ENCODE measurements at regions not wholly inside any gene's neighbourhood (a gene's known extent, or its start where the extent isn't known, plus 50 kb on each side); places are given as distances from the start of the nearest gene placed in this dataset.

GRCh38 chr4:13260513-13260912 lies 223.6 kb downstream of the RAB28 start (continued):
- TF ChIP-seq RFX5 (IDR thresholded peaks at IDR 0.05; ENCODE audit: low read length) (no peak), CHD2 (IDR thresholded peaks at IDR 0.05; ENCODE audit: low read length, partially characterized antibody) (no peak), MAX (IDR thresholded peaks at IDR 0.05; ENCODE audit: low read depth) (no peak), EP300 (IDR thresholded peaks at IDR 0.05; ENCODE audit: borderline replicate concordance in 1 of 2, low read depth in 1 of 2, low read length in 1 of 2) (no peak), TAF1 (IDR thresholded peaks at IDR 0.05; ENCODE audit: borderline replicate concordance, low read depth, low read length) (no peak), SMC3 (IDR thresholded peaks at IDR 0.05; ENCODE audit: low read depth, low read length) (no peak), NRF1 (IDR thresholded peaks at IDR 0.05; ENCODE audit: low read depth, low read length) (no peak), CTCF (IDR thresholded peaks at IDR 0.05) (no peak), POLR2AphosphoS5 (IDR thresholded peaks at IDR 0.05; ENCODE audit: low read depth, low read length) (no peak)

- CTCF ChIA-PET = no interaction called here
- TF ChIP-seq RAD21 (IDR thresholded peaks at IDR 0.05; ENCODE audit: low read length) (no peak), ZBTB33 (IDR thresholded peaks at IDR 0.05; ENCODE audit: borderline replicate concordance, low read depth) (no peak), FOSL2 (IDR thresholded peaks at IDR 0.05; ENCODE audit: borderline replicate concordance, low read depth) (no peak), TEAD4 (IDR thresholded peaks at IDR 0.05; ENCODE audit: borderline replicate concordance, insufficient read depth) (no peak), TAF1 (IDR thresholded peaks at IDR 0.05; ENCODE audit: borderline replicate concordance, low read depth, low read length) (no peak), GABPA (IDR thresholded peaks at IDR 0.05; ENCODE audit: low read depth) (no peak), REST (IDR thresholded peaks at IDR 0.05; ENCODE audit: low read depth, low read length) (no peak), USF2 (IDR thresholded peaks at IDR 0.05; ENCODE audit: borderline replicate concordance, low read depth, low read length) (no peak), SMC3 (IDR thresholded peaks at IDR 0.05; ENCODE audit: low read depth, low read length) (no peak), MEF2A (IDR thresholded peaks at IDR 0.05; ENCODE audit: borderline replicate concordance, low read depth) (no peak), NRF1 (IDR thresholded peaks at IDR 0.05; ENCODE audit: low read depth, low read length) (no peak), FOXM1 (IDR thresholded peaks at IDR 0.05; ENCODE audit: low read depth) (no peak), CHD2 (IDR thresholded peaks at IDR 0.05; ENCODE audit: low read length, partially characterized antibody) (no peak), YY1 (IDR thresholded peaks at IDR 0.05; ENCODE audit: low read depth) (no peak), EZH2phosphoT487 (IDR thresholded peaks at IDR 0.05; ENCODE audit: borderline replicate concordance, low read depth) (no peak), GATA2 (CRISPR knock-in tag; IDR thresholded peaks at IDR 0.05) (no peak)
Observed at GRCh38 chr4:13250263-13250662, 233.9 kb downstream of the RAB28 start.

More at GRCh38 chr4:13250263-13250662, 233.9 kb downstream of the RAB28 start:
- H3K9me2 ChIP-seq = no peaks in the 10 kb centered on the region
- H2AFZ ChIP-seq (ENCODE audit: low read depth) = no peak overlapping the region
- no peak for DNase-seq
- H3K79me2 ChIP-seq (ENCODE audit: insufficient read depth) = no peaks in the 10 kb centered on the region
- no peak overlapping the region for H3K4me3 ChIP-seq (ENCODE audit: low read depth in 2 of 2, low read length in 1 of 2)
- WGBS (ENCODE audit: low lambda C conversion rate) = 39% methylated on average over 3 of the region's 3 CpGs
- H4K20me1 ChIP-seq (ENCODE audit: insufficient read depth) = no peaks in the 10 kb centered on the region
- no peaks in the 10 kb centered on the region for H3K27me3 ChIP-seq (ENCODE audit: insufficient read depth)
- H3K9me3 ChIP-seq = 0 out of 2 replicates have a peak, but pooled peaks cover 6% of the 10 kb centered on the region
- no peaks in the 10 kb centered on the region for H3F3A ChIP-seq (replicated peaks; ENCODE audit: insufficient read depth)
- no peak overlapping the region for H3K27ac ChIP-seq (ENCODE audit: low read depth in 2 of 2, low read length in 1 of 2)
- no peak overlapping the region for H3K9ac ChIP-seq
- no peaks in the 10 kb centered on the region for H3K36me3 ChIP-seq (replicated peaks in 1 of 2; ENCODE audit: control insufficient read depth in 1 of 2, insufficient read depth in 2 of 2, low read length in 1 of 2)
- no peaks in the 10 kb centered on the region for H3K4me1 ChIP-seq (ENCODE audit: control insufficient read depth in 1 of 2, insufficient read depth in 2 of 2, low read depth in 1 of 2, low read length in 1 of 2)
- POLR2A ChIA-PET = no interaction called here
- H3K4me2 ChIP-seq = no peak overlapping the region
